ENCODE measurements at regions not wholly inside any gene's neighbourhood (a gene's known extent, or its start where the extent isn't known, plus 50 kb on each side); places are given as distances from the start of the nearest gene placed in this dataset.

DNA sequence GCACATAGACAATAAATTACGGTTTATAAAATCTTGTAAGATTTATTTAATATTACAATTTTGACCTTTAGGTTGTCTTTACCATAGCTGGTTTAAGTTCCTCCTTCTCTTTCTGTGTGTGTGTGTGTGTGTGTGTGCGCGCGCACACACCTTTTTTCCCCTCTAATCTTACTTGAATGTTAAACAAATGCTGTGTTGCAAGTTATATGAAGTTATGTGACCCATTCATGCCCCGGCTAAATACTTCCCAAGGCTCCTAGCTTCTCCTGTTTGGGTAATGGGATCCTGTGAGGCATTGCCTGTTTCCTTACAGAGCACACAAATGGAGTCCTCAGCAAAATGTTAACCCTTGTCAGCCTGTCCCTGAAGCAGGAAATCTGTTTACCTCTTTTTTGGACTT, 125.6 kb upstream of the ZNF608 start:
- TF ChIP-seq YY1 (IDR thresholded peaks at IDR 0.05; ENCODE audit: insufficient read depth, insufficient read length) (no peak), ZNF274 (IDR thresholded peaks at IDR 0.05; ENCODE audit: low read depth, low read length) (no peak)
